Activated CD4-positive, alpha-beta T cell treated with anti-CD3 and anti-CD28 coated beads, Interleukin-2, amount 50 U/mL, for 1 hour (primary cell): ENCODE measurements at regions not wholly inside any gene's neighbourhood (a gene's known extent, or its start where the extent isn't known, plus 50 kb on each side); places are given as distances from the start of the nearest gene placed in this dataset.

Experiments used
- DNase-seq: peaks from one replicate; pipeline ENCODE4 v3.0.0-alpha.2; 2020

DNA sequence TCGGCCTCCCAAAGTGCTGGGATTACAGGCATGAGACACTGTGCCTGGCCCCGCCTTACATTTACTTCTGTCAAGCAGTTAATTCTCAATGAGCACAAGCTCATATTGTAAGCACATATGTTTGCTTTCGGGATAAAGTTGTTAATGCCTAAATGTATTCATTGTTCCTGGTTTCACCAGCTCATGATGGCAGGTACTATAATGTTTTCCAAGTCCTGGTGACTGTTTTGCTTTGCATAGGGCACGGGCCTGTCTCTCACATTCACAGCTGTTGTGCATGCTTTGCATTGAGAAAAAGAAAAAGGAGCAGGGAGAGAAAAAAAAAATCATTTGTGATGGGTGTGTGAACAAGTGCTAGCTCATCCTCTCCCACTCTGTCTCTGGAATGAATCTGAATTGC is 661.2 kb upstream of the TENM3 start:
- DNase-seq: no peak

DNA sequence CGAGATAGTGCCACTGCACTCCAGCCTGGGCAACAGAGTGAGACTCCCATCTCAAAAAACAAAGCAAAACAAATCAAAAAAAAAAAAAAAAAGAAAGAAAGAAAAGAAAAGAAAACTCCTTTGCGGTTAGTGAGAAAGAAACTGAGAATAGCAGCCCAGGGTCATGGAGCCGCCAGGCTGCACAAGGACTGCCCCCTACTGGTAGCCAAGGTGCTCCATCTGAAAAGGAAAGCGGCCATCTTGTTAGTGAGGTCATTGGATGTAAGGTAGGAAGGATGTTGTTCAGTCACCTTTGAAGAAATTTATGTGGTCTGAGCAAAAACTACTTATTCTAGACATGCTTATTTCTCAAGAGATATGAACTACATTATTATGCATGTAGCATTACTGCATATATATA is 660.6 kb upstream of the TENM3 start:
- DNase-seq: no peak

DNA sequence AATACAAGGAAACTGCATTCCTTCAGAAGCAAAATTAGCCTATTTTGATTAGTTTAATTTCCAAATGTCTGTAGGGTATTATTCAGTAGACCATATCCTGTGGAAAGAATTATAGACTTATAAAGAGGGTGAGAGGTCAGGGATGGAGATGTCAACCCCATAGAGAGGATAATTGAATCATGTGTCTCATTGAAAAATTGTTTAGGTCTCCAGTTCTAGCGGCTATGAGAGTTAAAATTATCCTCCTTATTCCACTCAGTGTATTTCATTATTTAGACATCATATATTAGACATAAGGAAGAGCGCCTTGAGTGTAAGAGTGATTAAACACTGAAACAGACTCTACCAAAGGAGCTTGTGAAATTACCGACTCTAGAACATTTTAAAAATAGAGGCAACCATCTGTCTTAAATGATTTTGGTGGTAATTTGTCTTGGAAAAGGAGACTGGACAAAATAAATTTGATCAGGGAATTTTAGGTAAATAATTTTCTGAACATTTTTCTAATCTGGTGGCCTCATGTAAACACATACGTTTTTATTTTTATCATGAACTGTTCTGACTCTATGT is 654.4 kb upstream of the TENM3 start:
- no peak for DNase-seq

DNA sequence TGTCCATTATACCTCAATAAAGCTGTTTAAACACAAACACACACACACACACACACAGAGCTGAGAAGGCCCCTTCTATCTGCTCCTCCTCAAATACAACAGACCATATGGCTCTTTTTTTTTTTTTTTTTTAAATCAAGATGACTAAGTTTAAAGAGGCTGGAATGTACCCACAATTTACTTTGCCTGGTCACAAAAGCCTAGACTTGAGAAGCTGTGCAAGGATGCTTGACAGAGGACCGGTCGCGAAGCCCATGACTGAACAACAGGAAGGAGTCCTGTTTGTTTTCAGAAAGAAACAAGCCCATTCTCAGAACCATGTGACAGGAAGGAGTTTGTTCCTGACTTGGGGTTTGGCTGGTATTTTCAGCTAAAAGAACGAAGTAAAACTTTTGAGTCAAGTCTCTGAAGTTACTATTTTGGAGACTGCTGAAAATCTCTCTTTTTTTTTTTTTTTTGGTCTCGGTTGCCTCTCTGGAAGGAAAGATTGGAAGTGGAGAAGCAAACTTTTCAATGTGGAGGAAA is 650.9 kb upstream of the TENM3 start:
- no peak for DNase-seq

DNA sequence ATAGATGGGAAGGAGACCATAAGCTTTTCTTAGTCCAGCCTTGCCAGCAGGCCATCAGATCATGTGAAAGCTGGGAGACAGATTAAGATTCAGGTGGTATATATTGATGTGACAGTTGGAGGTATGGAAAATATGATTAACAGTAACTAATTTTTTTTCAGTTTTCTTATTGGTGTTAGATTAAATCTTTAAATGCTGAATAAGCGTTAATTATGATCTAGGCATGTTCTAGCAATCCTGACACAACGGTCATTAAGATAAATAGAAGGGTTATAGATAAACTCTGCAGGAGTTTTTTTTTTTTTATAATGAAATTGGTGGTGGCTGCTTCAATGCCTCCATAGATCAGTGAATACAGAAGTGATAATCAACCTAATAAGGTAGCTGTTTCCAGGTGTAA is 649.5 kb upstream of the TENM3 start:
- DNase-seq: no peak

DNA sequence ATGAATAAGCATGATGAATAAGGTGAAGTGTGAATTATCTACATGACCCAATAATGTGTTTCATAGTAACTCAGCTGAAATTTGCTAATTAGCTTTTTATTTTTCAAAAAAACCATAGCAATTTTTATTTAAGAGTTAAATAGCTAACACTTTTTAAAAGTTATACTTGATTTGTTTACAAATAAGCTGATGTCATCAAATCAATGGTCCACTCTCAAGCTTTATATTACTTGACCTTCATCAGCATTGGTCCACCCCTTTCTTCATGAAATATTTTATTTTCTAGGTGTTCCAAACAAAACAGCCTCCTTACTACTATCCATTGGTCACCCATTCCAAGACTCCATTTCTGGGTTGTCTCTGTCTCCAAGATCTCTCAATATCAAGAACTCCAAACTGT is 649.0 kb upstream of the TENM3 start:
- no peak for DNase-seq

DNA sequence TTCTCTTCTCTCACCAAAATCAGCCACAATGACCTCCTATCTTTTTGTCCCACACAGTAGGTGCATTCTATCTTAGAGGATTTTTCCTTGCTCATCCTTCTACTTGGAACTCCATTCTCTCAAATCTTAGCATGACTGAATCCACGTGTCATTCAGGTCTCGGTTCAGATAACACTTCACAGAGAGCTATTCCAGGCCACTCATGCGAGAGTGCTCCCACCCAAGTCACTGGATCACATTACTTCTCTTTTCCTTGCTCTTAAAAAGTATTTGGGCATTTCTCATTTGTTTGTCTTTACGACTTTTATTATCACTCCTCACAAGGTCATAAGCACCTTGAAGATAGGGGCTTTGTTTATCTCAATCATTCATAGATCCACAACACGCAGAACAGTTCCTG is 647.5 kb upstream of the TENM3 start:
- no peak for DNase-seq

DNA sequence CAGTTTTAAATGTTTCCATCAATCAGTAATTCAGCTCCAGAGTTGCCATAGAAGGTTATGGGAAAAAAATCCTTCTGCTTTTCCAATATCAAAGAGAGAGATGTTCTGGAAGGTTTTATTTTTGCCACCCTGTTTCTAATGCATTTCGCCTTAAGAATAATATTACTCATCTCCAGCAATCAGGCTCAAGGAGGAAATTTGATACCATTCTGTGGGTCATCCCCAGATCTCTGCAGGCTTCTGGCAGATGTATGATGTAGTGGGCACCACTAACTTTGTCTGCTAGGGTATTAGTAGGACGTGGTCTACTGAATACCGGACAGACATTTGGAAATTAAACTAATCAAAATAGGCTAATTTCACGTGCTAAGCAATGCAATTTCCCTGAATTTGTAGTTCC is 645.4 kb upstream of the TENM3 start:
- DNase-seq: no peak

DNA sequence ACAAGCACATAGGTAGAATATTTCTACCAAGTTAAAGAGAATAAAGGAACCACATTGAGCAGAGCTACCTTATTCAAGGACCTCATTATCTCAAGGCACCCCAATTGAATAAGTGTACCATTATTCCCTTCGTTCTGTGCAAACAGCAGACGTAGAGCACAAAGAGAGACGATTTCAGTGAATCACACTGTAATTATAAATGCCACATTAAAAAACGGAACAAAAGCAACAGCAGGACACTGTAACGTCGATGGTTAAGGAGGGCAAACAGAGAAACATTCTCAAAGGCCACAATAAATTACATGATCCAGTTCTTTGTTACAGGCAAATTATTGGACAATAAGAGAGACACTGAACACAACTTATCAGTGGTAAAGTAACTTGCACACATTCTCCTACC is 644.1 kb upstream of the TENM3 start:
- no peak for DNase-seq

DNA sequence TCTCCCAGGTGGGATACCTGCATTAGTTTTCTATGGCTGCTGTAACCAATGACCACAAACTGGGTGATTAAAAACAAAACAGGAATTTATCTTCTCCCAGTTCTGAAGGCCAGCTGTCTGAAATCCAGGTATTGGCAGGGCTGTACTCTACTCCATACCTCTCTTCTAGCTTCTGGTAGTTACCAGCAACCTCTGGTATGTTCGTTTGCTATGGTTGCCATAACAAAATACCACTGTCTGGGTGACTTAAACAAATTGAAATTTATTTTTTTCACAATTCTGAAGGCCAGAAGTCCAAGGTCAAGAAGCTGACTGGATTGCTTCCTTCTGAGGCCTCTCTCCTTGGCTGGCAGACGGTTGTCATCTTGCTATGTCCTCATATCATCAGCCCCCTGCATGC is 642.1 kb upstream of the TENM3 start:
- no peak for DNase-seq

DNA sequence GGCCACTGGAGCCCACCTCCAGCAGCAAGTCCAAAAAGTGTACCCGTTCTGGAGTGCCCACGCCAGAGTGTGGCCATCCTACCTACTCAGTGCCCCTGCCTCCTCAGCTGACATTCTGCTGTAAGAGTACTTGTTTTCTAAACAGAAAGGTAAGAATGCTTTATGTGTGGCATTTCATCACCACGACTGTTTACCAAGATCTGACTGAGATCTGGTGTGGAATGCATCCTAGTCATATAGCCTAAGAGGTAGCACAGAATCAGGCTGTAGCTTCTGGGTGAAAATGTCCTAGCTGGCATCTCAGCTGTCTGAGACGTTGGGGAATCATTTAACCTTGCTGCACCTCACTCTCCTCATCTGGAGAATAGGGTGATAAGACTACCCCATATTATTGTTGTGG is 638.7 kb upstream of the TENM3 start:
- DNase-seq: no peak

DNA sequence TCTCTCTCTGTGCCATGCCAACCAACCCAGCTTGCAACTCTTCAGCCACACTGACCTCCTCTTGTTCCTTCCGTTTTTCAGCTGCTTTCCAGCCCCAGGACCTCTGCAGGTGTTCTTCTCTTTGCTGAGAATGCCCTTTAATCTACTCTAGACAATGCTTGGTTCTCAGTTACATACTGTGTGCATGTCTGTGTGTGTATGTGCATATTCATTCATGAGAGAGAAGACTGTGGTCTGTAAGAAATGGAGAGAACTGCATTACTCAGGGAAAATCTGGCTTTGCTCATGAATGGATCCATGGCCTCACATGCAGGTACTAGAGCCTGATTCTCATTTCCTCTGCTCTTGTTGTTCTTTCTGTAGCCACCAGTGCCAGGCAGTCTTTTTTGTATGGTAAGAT is 636.9 kb upstream of the TENM3 start:
- DNase-seq: no peak

DNA sequence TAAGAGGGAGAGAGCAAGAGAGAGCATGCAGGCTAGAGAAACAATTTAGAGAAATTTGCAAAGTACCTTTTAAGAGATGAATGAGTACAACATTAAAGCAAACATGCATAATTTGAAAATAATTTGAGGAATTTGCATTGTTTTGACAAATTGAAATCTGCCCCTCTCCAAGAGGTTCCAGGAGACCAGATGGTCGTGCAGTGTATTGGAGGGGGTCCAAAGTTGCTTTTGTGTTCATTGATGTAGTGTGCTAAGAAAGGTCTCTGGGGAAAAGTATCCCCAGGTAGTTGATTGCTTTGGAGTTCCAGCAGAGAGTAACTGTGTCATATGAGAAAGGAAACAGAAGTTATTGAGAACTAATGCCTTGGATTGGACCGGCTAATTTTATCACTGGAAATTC is 635.0 kb upstream of the TENM3 start:
- no peak for DNase-seq

DNA sequence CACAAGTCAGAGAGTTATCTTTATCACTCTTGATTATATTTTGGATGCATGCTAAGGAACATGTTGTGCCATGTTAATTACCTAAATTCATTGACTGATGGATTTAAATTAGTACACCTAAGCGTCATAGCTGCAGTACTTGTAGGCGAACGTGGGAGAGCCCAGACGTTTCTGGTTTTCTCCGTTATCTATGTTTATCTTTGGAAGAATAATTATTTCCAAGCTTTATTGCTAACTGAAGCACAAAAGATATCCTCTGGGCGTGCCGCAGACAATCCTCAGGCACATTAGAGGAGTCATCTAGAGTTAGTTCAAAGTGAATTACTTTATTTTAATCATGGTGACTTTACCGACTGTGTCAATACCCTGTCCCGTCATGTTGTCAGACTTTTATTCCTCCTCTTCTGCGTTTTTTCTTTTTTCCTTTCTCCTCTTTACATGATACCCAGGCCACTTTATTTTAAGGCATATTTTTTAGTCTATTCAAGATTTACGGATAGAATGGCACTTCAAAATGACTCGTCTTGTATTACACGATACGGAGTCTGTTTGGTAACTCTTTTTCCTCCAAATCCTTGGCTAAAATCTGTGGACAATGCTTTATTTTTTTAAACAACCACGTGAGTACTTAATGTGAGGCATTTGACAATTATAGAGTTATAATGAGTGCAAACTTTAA is 632.0 kb upstream of the TENM3 start:
- no peak for DNase-seq

DNA sequence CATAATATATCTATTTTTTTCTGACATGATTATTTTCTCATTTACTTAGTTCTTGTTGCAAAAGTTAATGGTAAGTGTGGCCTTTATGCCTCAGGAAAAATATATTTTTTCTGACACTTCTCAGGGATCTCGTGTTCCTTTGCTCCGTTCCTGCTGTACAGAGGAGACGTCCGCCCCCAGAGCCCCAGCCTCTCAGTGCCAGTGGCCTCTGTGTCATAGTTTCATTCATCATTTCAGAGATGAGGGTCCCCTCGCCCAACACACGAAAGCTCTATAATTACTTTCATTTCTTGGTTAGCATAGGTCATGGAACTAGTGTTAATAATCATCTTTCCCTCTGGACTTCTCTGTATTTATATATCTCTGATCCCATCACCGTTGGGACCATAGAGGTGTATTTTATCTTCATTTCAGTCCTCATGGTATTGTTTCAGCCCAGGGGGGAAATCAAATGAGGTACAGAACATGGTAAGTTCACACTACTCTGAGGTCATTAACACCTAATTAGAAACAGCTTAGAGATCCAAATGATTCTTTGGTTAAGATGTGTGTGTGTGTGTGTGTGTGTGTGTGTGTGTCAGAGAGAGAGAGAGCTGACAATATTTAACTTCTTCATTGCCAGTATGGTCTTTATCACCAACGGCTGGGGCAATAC is 631.1 kb upstream of the TENM3 start:
- no peak for DNase-seq

DNA sequence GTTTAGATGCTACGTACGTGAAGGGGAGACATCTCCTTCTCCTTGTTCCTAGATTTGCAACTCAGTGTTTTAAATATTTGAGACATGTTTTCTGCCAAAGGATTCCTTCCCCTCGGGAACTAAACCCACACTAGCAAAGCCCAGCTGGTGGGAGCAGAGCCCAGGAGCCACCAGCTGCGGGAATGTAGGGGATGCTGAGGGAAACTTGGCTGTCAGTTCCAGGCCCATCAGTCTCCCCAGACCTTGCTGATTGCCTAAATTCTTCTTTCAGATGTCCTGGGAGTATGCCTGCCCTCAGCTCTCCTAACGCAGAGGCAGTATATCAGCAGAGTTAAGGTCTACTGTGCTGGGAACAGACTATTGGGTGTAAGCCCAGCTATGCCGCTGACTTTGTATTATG is 630.0 kb upstream of the TENM3 start:
- DNase-seq: no peak

DNA sequence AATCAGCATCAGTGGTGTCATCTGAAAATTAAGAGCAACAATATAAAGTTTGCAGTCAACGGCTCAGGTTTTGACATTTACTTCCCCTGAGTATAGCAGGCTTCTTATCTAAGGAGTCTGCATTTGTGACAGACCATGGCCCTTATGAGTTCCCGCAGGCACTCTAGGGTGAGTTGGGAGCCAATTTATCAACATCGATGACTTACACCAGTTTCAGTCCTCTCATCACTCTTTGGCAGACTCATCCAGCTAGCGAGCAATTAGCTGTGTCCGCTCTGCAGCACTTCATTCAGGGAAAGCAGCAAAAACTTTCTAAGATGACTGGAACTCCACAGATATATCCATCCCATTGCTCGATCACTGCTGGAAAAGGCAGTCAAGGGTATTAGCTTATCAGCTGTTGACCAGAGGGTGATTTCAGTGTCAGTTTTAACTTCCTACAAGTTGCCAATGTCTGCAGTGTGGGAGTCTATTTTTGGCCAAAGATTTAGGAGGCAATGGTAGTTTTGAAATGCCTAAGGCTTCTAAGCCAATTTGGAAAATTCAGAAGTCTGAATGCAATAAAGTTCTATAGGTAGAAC is 625.1 kb upstream of the TENM3 start:
- DNase-seq: no peak

DNA sequence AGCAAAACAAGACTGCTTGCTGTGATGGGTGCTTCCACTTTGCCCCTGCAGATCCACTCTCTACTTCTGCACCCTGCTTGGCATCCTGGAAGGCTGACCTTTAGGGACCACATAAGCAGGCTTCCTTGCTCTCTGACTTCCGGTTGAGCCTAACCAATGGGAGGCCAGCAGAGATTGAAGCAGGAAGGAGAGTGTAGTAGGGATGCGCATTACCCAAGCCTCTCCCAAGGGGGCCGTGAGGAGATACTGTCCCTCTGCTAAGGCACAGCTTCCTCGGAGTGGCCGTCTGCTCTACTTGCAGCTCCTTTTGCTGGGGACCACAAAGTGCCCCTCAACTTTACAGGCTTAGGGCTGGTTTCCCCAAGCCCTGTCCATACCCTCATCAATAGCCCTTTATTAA is 624.3 kb upstream of the TENM3 start:
- no peak for DNase-seq

DNA sequence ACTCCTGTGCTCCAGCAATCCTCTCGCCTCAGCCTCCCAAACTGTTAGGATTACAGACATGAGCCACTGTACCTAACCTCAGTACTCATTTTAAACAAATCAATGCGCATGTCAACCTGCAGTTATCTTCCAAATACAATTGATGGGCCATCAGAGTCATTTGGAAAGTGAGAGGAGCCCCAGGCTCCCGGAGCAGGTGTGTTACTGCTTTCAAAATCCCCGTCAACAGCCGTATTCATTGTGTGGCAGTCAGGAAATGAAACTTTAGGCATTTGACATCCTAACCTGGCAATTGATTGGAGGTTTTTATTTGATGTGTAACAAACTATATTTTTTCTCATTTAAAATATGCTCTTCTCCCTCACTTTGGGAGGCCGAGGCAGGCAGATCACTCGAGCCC is 623.6 kb upstream of the TENM3 start:
- DNase-seq: no peak

DNA sequence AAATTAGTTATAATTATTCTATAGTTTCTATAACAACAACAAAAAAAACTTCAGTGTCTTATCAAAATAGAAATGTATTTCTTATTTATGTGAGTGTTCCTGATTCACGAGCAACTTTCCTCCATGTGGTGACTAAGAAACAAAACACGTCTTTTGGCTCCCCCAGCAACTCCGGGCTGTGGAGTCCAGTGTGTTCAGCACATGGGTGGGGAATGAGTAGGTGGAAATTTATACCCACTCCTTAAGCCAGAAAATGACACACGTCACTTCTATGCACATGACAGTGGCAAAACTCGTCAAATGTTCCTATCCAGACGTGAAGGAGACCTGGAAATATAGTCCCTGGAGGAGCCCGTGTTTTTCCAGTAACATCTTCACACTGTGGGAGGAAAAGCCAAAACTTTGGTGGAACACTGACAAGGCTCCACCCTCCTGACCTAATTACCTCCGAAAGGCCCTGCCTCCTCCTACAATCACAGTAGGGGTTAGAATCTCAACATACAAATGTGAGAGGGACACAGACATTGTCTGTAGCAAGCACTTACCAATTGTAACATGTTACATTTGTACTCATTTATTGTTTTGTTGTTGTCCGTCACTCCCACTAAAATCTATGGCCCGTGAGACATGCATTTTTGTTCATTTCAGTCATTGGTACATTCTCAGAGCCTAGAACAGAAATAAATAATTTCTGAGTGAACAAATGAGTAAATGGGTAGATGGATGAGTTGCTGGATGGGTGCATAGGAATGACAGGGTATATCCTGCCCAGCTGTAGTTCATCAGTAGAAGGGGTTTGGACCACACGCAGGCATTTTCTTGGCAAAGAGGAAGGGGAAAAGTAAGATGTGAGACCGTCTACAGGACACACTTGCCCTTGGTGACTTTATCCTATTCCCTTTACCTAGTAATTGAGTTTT is 605.8 kb upstream of the TENM3 start:
- no peak for DNase-seq

DNA sequence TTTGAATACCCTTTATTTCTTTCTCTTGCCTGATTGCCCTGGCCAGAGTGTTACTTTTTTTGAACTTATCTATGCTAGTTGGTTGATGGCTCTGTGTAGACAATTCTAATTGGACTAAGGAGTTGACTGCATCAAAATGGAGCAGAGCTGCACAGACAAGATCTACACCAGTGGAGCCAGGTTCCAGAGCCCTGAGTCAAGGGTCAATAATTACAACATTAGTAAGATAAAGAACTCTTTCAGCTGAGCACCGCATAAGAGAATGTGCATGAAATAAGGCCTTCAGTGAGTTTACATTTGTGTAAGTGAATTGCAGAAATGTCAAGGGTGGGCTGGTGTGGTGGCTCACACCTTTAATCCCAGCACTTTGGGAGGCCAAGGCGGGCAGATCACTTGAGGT is 599.7 kb upstream of the TENM3 start:
- DNase-seq: no peak

DNA sequence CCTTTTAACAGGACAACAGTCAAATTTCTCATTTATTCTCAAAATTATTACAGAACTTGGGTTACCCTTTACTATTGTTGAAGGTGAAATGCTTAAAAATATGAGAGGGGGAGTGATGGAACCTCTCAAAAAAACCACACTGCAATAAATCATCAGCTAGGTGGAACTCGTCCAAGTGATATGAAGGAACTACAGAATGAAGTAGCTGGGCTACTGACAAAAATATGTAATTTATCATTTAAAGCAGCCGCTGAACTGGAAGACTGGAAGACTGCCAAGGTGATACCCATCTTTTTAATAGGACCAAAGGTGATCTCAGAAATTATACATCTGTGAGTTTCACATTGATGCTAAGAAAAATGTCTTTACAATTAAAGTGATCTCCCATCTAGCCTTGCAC is 597.7 kb upstream of the TENM3 start:
- no peak for DNase-seq

DNA sequence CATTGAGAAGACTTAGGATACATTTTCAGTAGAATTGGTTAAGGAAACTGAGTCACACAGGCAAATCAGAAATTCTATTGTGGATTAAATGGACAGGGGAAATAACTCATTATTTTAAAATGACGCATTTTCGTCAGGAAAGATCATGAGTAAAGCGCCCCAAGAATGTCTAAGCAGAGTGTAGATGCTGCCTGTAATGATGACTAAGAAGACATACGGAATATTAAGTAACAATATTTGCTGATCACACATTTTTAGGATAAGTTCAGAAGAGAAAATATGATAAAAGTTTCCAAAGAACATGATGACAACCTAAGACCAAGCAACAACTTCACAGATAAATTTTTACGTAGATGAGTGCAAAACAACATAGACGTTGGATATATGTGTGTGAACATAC is 596.3 kb upstream of the TENM3 start:
- DNase-seq: no peak
